Fibroblast of skin of back (primary cell): ENCODE measurements at regions not wholly inside any gene's neighbourhood (a gene's known extent, or its start where the extent isn't known, plus 50 kb on each side); places are given as distances from the start of the nearest gene placed in this dataset.
"Not testable (repeated sequence)": the region's sequence is repeated elsewhere in the genome, so short reads cannot be mapped to it uniquely, and the experiment has no call there.

Source experiments
- DNase-seq: peaks from one replicate; pipeline ENCODE4 v3.0.0-alpha.2; 2013

DNA sequence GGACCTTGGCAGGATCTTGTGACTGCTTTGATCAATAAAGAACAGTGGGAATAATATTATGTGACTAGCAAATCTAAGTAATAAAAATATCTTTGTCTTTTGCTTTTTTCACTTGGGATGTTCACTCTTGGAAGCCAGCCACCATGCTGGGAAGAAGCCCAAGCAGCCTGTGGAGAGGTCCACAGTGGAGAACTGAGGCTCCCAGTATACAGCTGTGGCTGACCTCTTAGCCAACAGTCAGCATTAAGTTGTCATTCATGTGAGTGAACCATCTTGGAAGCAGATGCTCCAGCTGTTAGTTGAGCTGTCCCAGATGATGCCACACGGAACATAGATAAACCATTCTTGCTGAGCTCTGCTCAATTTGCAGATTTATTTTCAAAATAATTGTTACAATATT, 160.0 kb downstream of the OSR1 start:
- no peak for DNase-seq

DNA sequence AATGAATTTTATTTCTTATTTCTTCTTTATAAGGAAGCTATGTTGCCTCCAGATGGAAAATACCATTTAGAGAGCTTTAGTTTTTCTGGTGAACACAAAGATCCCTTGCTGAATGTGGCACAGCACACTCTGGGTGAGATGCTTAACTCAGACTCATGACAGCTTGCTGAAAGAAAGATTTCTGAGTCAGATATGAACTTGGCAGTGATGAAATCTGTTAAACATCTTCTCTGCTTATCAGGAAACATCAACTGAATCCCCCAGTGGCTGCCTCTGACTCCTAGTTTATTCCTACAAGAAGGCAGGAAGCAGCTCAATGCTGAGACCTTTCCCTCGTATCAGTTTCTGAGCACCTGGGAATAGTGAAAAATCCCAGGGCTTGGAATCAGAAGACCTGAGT, 162.8 kb downstream of the OSR1 start:
- DNase-seq: peak; percentile 59

DNA sequence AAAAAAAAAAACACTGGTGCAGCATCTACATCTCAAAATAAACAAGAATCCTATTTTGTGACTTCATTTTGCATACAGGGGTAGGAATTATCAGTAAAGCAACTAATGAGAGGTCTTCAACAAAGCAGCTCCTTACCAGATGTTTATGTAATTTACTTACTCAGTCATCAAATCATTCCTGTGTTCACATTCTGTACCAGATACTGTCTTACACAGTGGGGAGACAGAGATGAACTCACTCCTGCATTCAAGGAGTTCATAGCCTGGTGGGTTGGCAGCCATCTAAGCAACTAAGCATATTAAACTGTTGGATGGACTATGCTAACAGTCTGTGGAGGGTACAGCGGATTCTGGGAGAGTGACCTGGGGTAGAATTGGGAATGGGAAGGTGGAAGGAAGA, 169.0 kb downstream of the OSR1 start:
- DNase-seq: no peak

DNA sequence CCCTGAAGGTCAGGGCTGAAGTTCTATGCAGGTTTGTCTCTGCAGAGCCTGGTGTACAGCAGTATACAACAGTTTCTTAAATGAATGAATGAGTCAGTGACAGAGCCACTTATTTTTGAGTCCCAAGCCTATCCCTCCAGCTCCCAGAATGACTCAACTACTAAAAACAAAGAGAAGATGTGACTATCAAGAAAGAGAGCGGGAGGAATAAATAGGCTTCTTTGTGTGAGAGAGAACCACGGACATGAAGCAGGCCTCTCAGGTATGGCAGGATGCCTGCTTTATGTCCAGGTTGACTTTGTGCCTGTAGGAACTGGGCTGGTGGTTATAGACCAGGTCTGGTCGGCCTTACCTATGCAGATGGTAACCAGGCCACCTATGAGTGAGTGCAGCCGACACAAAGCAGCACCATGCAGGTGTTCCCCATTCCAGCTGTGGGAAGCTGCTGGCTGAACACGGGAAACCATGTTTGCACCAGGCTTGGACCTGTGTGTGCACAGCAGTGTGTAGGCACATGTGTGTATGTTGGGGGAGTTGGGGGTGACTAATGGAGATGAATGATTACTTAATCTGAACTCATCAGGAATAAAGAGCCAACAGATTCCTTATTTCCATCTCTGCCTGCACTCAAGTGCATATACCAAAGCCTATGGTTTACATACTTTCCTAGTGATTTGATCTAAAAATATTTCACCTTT, 171.0 kb downstream of the OSR1 start:
- DNase-seq: peak; percentile 73

DNA sequence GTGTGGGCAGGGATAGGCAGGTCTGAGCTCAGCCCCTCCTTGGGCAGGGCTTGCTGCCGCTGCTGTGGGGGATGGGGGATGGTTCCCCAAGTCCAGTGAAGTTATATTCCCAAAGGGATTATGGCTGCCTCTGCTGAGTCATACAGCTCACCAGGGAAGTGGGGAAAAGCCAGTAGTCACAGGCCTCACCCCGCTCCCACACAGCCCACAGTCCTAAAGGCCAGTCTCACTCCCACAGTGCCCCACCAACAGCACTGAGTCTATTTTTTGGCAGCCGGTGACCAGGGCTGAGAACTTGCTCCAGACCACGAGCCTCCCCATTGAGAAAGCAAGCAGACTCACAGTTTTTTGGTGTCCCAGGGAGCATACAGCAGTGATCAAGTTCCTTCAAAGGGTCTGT, 173.3 kb downstream of the OSR1 start:
- DNase-seq: peak; percentile 65

DNA sequence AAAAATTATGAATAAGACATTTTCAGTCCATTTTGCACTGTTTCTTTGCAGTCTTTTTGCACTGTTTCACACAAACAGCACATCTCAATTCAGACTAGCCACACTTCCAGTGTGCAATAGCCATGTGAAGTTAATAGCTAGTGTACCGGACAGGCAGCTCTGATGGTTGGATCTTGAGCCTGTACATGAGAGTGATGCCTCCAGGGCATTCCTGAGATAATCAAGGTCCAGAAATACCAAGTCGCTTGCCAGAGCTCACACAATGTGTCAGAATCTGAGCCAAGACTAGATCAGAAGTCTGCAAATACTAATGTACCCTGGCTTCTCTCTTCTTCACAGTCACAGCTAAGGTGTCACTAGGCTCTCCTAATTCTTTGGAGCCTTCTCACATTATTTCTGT, 180.2 kb downstream of the OSR1 start:
- DNase-seq: no peak

DNA sequence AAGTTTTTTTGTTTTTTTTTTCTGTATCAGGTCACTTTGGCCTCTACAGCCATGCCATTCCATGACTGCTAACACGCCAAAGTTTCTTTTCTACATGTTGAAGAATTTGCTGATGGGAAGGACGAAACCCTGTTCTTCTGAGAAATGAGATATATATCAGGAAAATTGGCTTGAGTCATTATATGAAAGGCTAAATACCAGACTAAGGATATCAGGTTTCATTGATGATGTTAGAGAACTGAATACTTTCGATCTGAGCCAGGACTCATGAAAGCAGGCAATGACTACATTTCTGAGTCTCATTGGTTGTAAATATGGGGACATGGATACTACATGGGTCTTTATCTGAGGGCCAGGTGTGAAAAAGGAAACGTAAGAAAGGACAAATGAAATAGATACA, 181.4 kb downstream of the OSR1 start:
- peak; percentile 40 for DNase-seq

DNA sequence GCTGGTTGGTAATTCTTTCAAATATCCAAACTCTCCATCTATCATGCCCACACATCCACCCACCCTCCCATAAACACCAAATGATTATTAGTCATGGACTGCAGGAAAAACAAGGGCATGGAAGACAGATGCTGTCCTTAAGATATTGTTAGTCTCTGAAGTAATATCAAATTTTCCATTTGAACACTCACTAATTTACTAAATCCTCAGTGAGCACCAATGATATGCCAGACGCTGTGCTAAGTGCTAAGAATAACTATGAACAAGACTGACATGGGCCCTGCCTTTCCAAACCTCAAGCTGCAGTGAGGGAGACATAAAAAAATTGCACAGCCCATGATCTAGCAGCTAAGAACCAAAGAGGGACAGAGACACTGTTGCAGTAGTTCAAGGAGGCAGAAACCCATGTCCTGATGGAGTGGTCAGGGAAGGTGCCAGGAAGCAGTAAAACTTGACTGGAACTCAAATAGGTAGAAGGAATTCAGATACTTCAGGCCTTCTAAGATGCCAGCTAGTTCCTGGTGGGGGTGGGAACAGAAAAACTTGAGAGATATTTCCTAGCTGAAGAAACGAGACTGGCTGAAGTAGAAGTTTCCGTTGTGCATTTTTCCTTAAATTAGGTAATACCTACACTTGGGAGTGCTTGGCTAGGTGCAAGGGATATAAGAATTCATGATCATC, 182.1 kb downstream of the OSR1 start:
- no peak for DNase-seq

DNA sequence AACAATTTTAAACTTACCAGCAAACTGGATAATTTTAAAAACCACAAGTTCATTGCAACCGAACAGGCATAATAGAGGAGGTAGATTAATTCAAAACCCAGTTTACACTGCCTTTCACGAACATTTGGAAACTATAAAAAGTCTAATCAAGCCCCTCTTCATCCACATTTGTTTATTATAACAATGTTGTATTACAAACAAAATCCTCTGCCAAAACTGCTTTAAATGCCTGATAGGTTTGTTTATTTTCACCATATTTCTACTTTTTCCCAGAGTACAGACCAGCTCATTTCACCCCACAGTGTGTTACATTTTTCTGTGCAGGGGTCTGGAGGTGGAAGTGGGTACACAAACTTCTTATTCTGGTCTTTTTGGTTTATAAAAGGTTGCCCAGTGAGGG, 184.2 kb downstream of the OSR1 start:
- DNase-seq: no peak

DNA sequence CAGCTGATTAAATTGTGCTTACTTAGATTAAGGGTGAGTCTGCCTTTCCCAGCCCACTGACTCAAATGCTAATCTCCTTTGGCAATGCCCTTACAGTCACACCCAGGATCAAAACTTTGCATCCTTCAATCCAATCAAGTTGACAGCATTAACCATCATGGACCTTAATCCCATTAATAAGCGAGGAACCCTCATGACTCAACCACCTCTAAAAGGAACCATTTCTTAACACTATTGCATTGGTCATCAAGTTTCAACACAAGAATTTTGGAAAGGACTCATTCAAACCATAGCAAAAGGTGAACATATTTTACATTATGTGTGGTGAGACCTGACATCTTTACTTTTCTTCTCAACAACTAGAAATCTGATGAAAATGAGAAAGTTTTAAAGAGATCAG, 187.0 kb downstream of the OSR1 start:
- DNase-seq: no peak

DNA sequence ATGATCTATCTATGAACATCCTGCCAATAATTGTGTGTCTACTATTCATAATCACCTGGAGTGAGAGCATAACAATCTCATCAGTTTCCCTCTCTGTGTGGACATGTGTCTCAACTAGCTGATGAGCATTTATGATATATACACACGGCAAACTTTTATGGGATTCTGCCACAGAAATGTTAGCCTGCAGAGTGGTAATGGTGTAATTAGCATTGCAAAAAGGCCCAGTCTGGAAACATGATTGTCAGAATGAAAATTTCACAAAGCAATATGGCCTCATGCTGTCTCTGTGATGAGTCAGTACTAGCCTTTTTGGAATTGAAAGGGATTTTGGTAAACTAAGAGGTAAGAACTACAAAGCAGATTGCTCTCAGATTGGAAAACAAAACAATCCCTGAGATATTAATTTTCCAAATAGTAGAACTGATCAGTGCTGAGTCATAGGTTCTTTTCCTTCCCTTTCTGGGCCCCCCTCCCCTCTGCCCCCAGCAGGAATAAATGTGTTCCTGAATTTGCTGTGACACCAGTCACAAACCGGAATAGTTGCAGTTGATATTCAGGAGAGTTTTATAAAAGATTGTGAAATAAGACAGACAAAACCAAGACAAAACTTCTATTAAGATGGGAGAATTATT, 189.2 kb downstream of the OSR1 start:
- no peak for DNase-seq

DNA sequence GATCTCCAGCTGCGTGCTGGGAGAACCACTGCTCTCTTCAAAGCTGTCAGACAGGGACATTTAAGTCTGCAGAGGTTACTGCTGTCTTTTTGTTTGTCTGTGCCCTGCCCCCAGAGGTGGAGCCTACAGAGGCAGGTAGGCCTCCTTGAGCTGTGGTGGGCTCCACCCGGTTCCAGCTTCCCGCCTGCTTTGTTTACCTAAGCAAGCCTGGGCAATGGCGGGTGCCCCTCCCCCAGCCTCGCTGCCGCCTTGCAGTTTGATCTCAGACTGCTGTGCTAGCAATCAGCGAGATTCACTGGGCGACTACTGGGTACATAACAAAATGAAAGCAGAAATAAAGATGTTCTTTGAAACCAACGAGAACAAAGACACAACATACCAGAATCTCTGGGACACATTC, 194.3 kb downstream of the OSR1 start:
- DNase-seq: not testable (repeated sequence)

DNA sequence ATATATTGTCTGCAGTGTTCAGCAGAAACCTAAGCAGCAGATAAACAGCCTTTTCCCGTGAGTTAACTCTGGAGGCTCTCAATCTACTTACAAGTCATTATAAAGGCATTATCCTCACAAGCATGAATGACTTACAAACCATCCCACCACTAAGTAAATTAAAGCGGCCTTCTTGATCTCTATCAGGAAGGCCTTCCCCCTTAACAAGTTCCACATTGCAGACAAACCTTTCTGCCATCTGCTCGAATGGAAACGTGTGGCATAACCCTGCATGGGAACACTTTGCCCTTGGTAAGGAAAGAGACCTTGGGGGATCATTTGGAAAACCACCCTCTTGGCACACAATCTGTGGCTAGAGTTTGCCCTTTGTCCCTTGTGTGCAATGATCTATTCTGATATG, 199.5 kb downstream of the OSR1 start:
- peak; percentile 5 for DNase-seq

DNA sequence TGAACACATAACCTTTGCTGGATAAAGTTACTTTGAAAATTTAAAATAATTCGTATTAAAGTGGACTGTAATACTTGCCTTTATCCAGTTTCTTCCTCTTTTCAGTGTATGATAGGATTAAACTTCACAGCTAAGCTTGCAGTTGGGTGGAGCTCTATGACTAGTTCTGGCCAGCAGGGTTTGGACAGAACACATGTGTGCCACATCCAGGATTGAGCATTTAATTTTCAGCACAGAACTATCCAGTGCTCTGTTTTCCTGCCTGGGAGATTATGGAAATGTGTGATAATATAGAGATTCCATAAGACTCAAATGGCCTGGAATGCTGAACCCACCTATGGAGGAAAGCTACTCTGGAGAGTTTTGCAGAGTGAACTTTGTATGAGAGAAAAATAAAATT, 200.2 kb downstream of the OSR1 start:
- DNase-seq: no peak

DNA sequence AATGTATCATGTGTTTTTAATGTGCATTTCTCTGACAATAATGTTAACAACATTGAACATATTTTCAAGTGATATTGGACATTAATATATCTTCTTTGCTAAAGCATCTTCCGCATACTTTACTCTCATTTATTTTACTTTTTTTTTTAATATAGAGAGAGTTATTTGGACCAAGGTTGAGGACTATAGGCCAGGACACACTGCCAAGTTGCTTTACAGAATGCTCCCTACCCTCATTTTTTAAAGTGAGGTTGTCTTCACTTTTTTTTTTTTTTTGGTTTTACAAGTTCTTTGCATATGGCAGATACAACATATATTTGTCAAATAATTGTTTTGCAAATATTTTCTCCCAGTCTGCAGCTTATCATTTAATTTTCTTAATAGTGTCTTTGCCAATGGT, 201.8 kb downstream of the OSR1 start:
- no peak for DNase-seq

DNA sequence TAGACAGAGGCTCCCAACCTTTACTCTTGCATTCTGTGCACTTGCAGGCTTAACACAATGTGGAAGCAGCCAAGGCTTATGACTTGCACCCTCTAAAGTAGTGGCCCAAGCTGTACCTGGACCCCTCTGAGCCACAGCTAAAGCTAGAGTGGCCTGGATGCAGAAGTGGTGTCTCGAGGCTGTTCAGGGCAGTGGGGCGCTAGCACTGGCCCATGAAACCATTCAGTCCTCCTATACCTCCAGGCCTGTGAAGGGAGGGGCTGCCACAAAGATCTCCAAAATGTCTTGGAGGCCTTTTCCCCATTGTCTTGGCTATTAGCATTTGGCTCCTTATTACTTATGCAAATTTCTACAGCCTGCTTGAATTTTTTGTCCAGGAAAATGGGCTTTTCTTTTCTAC, 207.7 kb downstream of the OSR1 start:
- DNase-seq: no peak

DNA sequence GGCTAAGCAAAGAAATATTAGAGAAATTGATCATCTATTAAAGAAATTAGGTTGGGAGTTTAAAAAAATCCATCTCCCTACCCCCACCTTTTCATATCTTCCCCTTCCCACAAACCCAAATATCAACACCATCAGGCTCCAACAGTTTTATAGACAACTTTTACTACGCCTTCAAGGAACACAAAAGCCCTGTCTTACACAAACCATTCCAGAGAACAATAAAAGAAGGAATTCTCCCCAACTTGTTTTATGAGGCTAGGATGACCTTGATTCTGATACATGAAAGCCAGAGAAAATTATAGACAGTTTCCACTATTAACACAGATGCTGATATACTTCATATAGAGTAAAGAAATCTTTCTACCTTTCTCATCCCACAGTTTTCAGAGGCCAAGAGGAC, 211.6 kb downstream of the OSR1 start:
- no peak for DNase-seq

DNA sequence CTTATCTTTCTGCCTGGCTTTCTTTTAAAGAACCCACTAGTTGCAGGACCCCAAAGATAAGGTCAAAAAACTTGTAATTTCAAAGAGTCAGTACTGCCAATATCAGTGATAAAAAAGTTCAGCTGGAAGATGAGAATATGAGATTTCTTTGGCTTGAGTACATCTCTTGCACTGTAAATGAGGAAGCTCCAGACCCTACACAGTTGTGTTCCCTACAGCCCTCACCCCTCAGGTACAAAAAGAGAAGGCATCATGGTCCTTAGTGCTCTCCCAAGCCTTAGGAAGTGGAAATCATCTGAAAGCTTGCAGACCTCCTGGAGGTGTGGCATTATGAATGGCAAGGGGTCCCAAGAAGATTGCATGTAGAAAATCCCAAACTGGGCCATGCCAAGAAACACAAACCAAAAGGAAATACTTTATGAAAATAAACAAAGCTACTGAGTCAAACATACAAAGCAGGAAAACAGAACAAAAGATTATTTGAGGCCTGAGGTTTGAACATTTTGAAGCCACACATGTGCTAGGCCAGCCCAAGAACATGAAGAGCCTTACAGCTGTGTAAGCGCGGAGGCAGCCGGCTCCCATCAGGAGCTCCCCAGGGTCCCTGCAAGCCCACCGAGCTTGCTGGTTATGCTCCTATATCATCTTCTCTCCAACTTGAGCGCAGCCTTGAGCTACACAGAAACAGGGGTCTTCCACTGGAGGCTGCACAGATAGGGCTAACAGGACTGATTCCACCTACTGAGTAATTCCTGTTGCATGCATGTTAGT, 217.0 kb downstream of the OSR1 start:
- DNase-seq: peak; percentile 31

DNA sequence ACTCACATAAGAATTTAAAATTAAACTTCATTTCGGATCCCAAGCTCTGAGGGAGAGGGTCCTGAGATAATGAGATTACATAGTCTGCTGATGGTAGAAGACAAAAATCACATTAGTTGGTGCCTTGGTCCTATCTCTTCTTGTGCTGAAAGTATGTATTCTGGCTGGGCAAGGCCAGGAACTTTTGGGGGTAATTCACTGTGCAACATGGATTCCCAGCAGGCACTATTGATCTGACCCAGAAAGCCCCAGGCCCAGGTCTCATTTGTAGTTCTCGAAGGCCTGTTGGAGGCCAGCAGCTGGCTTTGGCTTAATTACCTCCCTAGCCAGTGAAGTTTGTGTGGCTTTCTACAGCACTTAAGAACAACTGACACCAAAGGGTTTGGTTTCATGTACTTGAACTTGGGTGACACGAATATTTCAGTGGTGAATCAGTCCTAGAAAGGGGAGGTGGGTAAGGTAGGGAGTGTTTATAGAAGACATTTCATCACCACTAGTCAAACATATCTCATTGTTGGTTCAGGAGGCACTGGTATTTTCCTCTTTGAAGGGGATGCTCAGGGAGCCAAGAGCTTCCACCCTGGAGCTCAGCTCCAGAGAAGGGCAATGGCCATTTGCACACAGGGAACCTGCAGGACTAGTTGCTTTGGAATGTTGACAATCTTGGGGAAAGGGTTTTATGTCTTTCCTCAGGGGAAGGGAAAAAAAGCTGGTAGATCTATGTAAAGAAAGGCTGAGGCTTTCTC, 217.8 kb downstream of the OSR1 start:
- DNase-seq: peak; percentile 99

DNA sequence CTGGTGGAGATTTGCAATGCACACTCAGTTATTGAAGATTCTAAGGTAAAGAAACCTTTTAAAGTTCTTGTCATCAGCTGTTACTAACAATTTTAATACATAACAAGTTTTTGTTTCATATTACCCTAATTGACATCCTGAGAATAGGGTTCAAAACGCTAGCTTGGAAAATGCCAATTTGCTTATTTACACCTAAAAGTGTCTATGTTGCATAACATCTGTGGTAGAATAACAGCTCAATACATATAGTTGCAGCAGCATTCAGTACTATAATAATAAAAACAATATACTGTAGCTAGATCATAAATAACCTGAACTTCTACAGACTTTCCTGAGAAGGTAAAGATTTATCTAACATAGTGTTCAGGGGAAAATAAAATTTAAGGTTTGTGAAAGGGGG, 219.0 kb downstream of the OSR1 start:
- DNase-seq: no peak

DNA sequence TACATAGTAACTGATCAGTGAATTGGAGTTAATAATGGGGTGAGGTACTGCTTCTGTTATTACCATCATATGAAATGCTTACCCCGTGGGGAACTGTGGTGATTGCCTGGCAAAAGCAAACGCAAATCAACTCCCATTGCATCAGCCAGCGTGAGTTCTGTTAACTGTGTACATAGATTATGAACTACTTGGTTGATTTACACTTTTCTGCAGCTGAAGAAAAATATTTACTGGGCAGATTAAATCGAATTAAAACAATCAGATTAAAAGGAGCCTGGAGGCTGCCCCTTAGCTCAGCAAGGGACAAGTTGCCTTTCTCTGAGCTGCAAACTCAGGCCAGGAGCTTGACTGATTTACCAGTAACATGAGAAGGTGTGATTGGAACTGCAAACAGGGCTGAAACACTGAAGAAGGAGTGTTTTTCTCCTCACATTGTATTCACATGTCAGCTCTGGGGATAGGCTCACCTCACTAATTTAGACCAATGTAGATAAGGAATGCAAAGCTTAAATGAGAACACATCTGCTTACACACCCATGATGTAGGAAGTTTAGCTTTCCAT, 220.1 kb downstream of the OSR1 start:
- no peak for DNase-seq

DNA sequence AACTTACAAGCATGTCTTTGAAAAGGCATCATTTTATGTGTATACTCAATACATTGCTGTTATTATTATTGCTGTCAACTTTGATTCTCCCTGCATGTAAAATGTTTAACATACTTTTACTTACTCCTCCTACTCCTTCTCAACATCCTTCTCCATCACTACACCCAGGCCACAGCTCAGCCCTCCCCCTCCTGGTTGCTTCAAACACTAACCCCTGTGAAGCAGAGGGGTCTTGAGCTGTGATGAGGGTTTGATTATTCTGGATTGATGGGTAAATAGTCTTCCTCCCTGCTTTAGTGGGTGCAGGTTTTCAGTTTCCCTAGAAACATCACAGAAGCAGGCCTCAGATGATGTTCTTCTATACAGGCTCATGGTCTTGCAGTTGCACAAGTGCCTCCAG, 221.0 kb downstream of the OSR1 start:
- peak; percentile 27 for DNase-seq
